ENCODE measurements at regions not wholly inside any gene's neighbourhood (a gene's known extent, or its start where the extent isn't known, plus 50 kb on each side); places are given as distances from the start of the nearest gene placed in this dataset.

DNA sequence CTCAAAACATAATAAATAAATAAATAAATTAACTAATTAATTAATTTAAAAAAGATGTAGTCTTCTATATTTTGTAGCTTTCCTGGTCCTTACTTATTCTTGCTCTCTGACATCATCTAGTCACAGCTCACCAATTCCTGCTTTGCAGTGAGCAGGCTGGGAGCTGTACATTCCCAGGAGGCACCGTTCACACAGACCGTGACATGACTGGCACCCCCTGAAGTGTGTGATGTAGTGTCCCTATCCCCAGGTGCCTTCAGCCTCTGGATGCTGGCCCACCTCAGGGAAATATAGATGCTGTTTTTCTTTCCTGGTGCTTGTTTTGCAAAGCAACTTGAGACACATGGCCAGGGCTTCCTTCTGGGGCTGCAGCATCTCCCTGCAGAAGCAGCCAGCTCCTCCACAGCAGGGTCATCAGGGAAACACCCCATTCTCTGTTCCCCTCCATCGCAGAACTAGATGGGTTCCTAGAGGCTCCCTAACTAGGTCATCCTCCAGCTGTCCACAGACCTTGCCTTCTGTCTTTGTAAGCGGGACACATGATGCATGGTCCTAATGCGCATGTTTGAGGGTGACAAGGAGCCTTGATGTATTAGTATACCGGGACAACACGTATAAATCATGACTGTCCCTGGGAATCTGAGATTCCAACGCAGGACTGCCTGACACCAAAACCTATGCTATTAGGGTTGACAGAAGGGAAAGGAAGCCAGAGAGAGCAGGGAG is 76.4 kb downstream of the RHOB start:
- intact Hi-C loops (cut with micrococcal nuclease), result no loop called here
- H3K27ac ChIP-seq (replicated peaks), result peak overlapping the region; percentile 88
- H3K9me3 ChIP-seq (replicated peaks), result no peaks in the 10 kb centered on the region
- no peaks in the 10 kb centered on the region for H3K27me3 ChIP-seq (ENCODE audit: low read depth)
- no peak for DNase-seq
- no peak overlapping the region for H3K4me3 ChIP-seq
- peaks cover 51% of the 10 kb centered on the region for H3K4me1 ChIP-seq
- no peaks in the 10 kb centered on the region for H3K36me3 ChIP-seq
- TF ChIP-seq, protein P1, sequence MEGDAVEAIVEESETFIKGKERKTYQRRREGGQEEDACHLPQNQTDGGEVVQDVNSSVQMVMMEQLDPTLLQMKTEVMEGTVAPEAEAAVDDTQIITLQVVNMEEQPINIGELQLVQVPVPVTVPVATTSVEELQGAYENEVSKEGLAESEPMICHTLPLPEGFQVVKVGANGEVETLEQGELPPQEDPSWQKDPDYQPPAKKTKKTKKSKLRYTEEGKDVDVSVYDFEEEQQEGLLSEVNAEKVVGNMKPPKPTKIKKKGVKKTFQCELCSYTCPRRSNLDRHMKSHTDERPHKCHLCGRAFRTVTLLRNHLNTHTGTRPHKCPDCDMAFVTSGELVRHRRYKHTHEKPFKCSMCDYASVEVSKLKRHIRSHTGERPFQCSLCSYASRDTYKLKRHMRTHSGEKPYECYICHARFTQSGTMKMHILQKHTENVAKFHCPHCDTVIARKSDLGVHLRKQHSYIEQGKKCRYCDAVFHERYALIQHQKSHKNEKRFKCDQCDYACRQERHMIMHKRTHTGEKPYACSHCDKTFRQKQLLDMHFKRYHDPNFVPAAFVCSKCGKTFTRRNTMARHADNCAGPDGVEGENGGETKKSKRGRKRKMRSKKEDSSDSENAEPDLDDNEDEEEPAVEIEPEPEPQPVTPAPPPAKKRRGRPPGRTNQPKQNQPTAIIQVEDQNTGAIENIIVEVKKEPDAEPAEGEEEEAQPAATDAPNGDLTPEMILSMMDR (IDR thresholded peaks at IDR 0.05; ENCODE audit: borderline replicate concordance), result no peak

DNA sequence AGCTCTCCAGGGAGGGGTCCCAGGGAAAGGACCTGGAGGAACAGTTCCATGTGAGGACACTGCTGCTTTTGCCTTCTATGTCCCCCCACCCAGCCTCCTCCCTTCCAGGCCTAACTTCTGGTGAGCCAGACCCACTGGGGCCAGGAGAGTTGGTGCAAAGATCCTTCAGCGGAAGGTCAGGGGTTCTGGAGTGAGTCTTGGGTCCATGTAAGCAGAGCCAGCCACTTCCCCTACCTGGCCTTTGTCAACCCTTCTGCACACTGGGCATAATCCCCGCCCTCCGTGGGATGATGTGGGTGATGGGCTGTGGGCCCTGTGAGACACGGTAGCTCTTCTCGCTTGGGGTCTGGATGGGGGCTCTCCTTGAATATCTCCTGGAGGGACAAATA is 76.9 kb downstream of the RHOB start:
- intact Hi-C loops (cut with micrococcal nuclease), result no loop called here
- Histone ChIP-seq H3K27ac (replicated peaks) (peak overlapping the region; percentile 88), H3K36me3 (no peaks in the 10 kb centered on the region), H3K4me3 (no peak overlapping the region), H3K9me3 (replicated peaks) (no peaks in the 10 kb centered on the region), H3K27me3 (ENCODE audit: low read depth) (no peaks in the 10 kb centered on the region), H3K4me1 (peaks cover 51% of the 10 kb centered on the region)
- TF ChIP-seq, protein P1 (IDR thresholded peaks at IDR 0.05; ENCODE audit: borderline replicate concordance), result no peak
- no peak for DNase-seq

DNA sequence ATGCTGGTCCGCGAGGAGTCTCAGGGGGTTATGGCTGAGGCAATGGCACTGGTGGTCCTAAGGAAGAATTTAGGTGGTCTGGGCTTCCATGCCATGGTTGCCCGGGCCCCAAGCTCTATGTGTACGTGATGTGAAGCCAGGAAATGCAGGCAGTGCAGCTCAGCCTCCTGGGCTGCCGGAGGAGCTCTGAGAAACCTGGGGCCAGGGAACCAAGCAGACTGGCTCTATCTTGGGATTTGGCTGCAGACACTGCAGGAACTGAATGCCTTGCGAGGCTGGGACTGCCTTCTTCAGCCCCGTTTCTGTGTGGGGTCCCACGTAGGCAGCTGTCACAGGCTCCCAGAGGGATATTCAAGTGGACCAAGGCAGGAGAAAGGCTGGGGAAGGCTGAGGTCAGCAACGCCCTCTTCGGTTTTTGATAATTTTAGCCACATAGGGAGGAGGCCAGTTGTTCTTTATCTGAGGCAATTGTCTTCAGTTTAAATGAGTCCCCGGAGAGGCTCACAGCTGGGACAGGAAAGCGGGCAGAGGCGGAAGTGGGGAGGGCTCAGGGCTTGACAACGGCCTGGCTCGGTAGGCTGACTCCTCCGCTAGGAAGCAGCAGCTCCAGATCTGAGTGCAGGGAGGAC is 77.7 kb downstream of the RHOB start:
- peak overlapping the region; percentile 12 for H3K4me3 ChIP-seq
- DNase-seq, result peak; percentile 61
- H3K27ac ChIP-seq (replicated peaks), result peak overlapping the region; percentile 88
- TF ChIP-seq, protein P1 (IDR thresholded peaks at IDR 0.05; ENCODE audit: borderline replicate concordance), result no peak
- peaks cover 51% of the 10 kb centered on the region for H3K4me1 ChIP-seq
- H3K9me3 ChIP-seq (replicated peaks), result no peaks in the 10 kb centered on the region
- intact Hi-C loops (cut with micrococcal nuclease), result no loop called here
- H3K27me3 ChIP-seq (ENCODE audit: low read depth), result no peaks in the 10 kb centered on the region
- no peaks in the 10 kb centered on the region for H3K36me3 ChIP-seq

DNA sequence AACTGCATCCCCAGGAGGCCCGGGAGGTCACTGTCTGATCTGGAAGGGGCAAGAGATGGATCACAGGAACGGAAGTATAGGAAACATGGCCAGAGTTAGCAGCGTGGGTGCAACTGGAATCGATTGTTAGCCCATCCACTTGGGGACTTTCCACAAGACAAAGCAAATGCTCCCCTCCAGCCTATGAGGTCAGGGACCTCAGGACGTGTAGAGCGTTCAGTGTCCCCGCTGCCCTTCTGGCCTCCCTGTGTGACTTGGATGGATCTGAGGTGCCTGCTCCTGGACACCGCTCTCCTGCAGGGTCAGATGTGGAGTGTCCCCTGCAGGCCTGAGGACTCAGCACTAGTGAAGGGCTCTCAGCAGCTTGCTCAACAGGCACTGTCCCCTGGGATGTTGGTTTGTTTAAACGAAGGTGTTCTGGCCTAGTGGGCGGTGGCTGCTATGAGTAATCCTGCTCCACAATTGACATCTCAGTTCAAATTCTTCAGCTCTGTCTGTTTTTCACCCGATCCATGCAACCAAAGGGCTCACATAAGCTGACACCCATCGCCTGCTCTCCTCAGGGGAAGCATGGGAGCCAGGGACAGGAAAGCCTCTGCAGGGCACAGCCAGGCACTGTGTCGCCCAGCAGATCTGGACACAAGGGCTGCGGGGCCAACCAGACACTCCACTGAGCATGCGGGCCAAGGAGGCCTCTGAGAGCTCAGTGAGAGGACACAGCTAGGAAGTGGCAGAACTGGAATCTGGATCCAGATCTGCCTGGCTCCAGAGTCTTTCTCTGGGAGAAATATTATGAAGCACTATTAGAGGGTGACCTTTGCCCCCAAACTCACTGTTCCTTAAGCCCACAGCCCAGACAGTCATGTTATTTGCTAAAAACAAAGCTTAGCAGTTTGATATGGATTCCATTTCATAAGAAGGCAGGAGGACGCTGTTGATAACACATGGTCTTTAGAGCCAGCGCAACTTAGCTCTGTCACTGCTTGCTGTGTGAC is 78.5 kb downstream of the RHOB start:
- Histone ChIP-seq H3K36me3 (no peaks in the 10 kb centered on the region), H3K27me3 (ENCODE audit: low read depth) (no peaks in the 10 kb centered on the region), H3K9me3 (replicated peaks) (no peaks in the 10 kb centered on the region), H3K4me3 (no peak overlapping the region), H3K4me1 (peaks cover 52% of the 10 kb centered on the region), H3K27ac (replicated peaks) (peak overlapping the region; percentile 88)
- TF ChIP-seq, protein P1 (IDR thresholded peaks at IDR 0.05; ENCODE audit: borderline replicate concordance), result no peak
- intact Hi-C loops (cut with micrococcal nuclease), result no loop called here
- no peak for DNase-seq

DNA sequence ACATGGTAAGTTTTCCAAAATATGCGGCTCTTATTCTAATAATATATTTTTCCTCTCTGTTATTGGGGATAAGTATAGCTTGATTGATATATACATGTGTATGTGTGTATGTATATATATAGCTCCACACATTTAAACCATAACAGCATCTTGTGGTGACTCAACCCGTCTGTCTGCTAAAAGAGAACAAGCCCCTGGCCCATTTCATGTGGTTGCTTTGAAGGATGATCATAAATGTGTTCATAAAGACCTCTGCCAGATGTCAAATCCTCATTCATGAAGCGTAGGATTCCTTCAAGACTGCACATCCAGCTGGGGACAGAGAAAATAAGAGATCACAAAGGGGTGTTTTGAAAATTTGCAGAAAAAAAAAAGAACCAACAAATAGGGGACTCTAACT is 79.3 kb downstream of the RHOB start:
- intact Hi-C loops (cut with micrococcal nuclease), result no loop called here
- Histone ChIP-seq H3K27ac (replicated peaks) (peak overlapping the region; percentile 88), H3K27me3 (ENCODE audit: low read depth) (no peaks in the 10 kb centered on the region), H3K9me3 (replicated peaks) (no peaks in the 10 kb centered on the region), H3K36me3 (no peaks in the 10 kb centered on the region), H3K4me1 (peaks cover 60% of the 10 kb centered on the region), H3K4me3 (no peak overlapping the region)
- TF ChIP-seq, protein P1 (IDR thresholded peaks at IDR 0.05; ENCODE audit: borderline replicate concordance), result no peak
- no peak for DNase-seq

All from left ventricle myocardium inferior (tissue), 1 donor.